H1 (cell line): ENCODE measurements at regions not wholly inside any gene's neighbourhood (a gene's known extent, or its start where the extent isn't known, plus 50 kb on each side); places are given as distances from the start of the nearest gene placed in this dataset.

ENCODE experiments used
- CTCF ChIA-PET: fragments of 300-600 bp; sonication (Branson Sonifier 250); formaldehyde crosslinking; loops from one replicate; lab custom pipeline; 2021; ENCODE audit not compliant: partially characterized antibody; lab: Charles Lee
- POLR2A ChIA-PET: fragments of 300-600 bp; sonication (Branson Sonifier 250); formaldehyde crosslinking; loops from one replicate; lab custom pipeline; 2021; ENCODE audit warnings: inconsistent platforms; ENCODE audit not compliant: partially characterized antibody; lab: Charles Lee
- DNase-seq, 2 experiments: peaks; one replicate each; pipeline versions ENCODE4 v3.0.0 to v3.0.0-alpha.2; 2010 to 2022; ENCODE audit warnings: low spot score in 2 of 2, low read depth in 1 of 2, mixed read lengths in 1 of 2
- FAIRE-seq: peaks from 2 replicates; lab custom pipeline; 2011; peaks lifted over from hg19 to GRCh38; lab: Jason Lieb, UNC
- H2AFZ ChIP-seq: 2 replicates; pipeline ENCODE4 v1.8.1; 2012; ENCODE audit warnings: low read length, inconsistent platforms
- H2AK5ac ChIP-seq: 2 replicates; pipeline ENCODE4 v1.6.1; 2013; ENCODE audit warnings: low read depth, low read length
- H2BK120ac ChIP-seq: replicated peaks from 2 replicates; pipeline ENCODE3; 2013; ENCODE audit warnings: low read depth, low read length, inconsistent platforms
- H2BK12ac ChIP-seq: 2 replicates; pipeline ENCODE4 v1.6.1; 2013; ENCODE audit warnings: low read depth, low read length
- H2BK15ac ChIP-seq: 2 replicates; pipeline ENCODE4 v1.6.1; 2013; ENCODE audit warnings: low read length
- H2BK20ac ChIP-seq: 2 replicates; pipeline ENCODE4 v1.6.1; 2013; ENCODE audit warnings: low read length
- H2BK5ac ChIP-seq: 2 replicates; pipeline ENCODE4 v1.6.1; 2013; ENCODE audit warnings: low read depth, low read length
- H3K14ac ChIP-seq: 2 replicates; pipeline ENCODE4 v1.6.1; 2013; ENCODE audit warnings: inconsistent platforms; ENCODE audit not compliant: insufficient read length
- H3K18ac ChIP-seq: 2 replicates; pipeline ENCODE4 v1.6.1; 2013; ENCODE audit warnings: low read length; ENCODE audit errors: extremely low read depth
- H3K23ac ChIP-seq: 2 replicates; pipeline ENCODE4 v1.6.1; 2013; ENCODE audit warnings: inconsistent platforms; ENCODE audit not compliant: insufficient read length
- H3K23me2 ChIP-seq: 2 replicates; pipeline ENCODE4 v1.6.1; 2013; ENCODE audit warnings: low read depth, low read length
- H3K27ac ChIP-seq: 2 replicates; pipeline ENCODE4 v1.6.1; 2011; ENCODE audit warnings: low read depth, low read length, inconsistent platforms
- H3K27me3 ChIP-seq, 4 experiments: replicated peaks in 1 of 4; 1 replicate in 1 of 4; 2 replicates in 3 of 4; pipeline versions ENCODE4 v1.6.1 to v1.8.1; 2011 to 2013; ENCODE audit warnings: low read length in 3 of 4, mild to moderate bottlenecking in 3 of 4, inconsistent platforms in 2 of 4, mixed read lengths in 2 of 4, moderate library complexity in 1 of 4; ENCODE audit not compliant: control insufficient read depth in 3 of 4, insufficient read depth in 3 of 4; ENCODE audit errors: extremely low read depth in 1 of 4
- H3K36me3 ChIP-seq, 4 experiments: 2 replicates each; pipeline versions ENCODE4 v1.6.1 to v1.8.1; 2011 to 2013; ENCODE audit warnings: mild to moderate bottlenecking in 4 of 4, low read length in 3 of 4, moderate library complexity in 2 of 4, control low read depth in 1 of 4, inconsistent platforms in 1 of 4; ENCODE audit not compliant: insufficient read depth in 4 of 4, control insufficient read depth in 2 of 4
- H3K4ac ChIP-seq: replicated peaks from 2 replicates; pipeline ENCODE3; 2013; ENCODE audit warnings: low read length, low read depth, mixed read lengths, inconsistent platforms; ENCODE audit not compliant: insufficient read length
- H3K4me1 ChIP-seq, 4 experiments: replicated peaks in 1 of 4; 1 replicate in 1 of 4; 2 replicates in 3 of 4; pipeline versions ENCODE4 v1.6.1 to v1.8.1; 2011 to 2013; ENCODE audit warnings: low read length in 3 of 4, inconsistent platforms in 2 of 4, mixed read lengths in 1 of 4; ENCODE audit not compliant: insufficient read depth in 4 of 4, control insufficient read depth in 3 of 4
- H3K4me2 ChIP-seq, 2 experiments: 2 replicates each; pipeline versions ENCODE4 v1.6.1 to v1.8.1; 2011 to 2013; ENCODE audit warnings: low read depth in 2 of 2, low read length in 2 of 2, control low read depth in 1 of 2, inconsistent platforms in 1 of 2, mild to moderate bottlenecking in 1 of 2; ENCODE audit not compliant: insufficient read depth in 1 of 2
- H3K4me3 ChIP-seq, 4 experiments: fragments of 200-600, 300-600 bp in 1 of 4; sonication (generic), shearing (Covaris generic), sonication (Bioruptor Twin) in 1 of 4; 2 replicates each; pipeline versions ENCODE4 v1.5.1 to v1.8.1; 2011 to 2016; ENCODE audit warnings: low read length in 4 of 4, low read depth in 3 of 4, control low read depth in 2 of 4, inconsistent platforms in 2 of 4, mild to moderate bottlenecking in 2 of 4, mixed read lengths in 1 of 4, moderate library complexity in 1 of 4; ENCODE audit not compliant: insufficient read depth in 2 of 4; ENCODE audit errors: extremely low read depth in 1 of 4
- H3K56ac ChIP-seq: replicated peaks from 2 replicates; pipeline ENCODE3; 2013; ENCODE audit warnings: low read depth, mild to moderate bottlenecking, mixed read lengths, low read length, inconsistent platforms; ENCODE audit not compliant: insufficient read length
- H3K79me1 ChIP-seq: 2 replicates; pipeline ENCODE4 v1.6.1; 2013; ENCODE audit warnings: low read depth, low read length, control low read depth
- H3K79me2 ChIP-seq, 2 experiments: 2 replicates each; pipeline versions ENCODE4 v1.6.1 to v1.8.1; 2012 to 2013; ENCODE audit warnings: low read length in 2 of 2, mild to moderate bottlenecking in 2 of 2, inconsistent platforms in 1 of 2; ENCODE audit not compliant: insufficient read depth in 2 of 2, control insufficient read depth in 1 of 2
- H3K9ac ChIP-seq, 4 experiments: replicated peaks in 1 of 4; 1 replicate in 1 of 4; 2 replicates in 3 of 4; pipeline versions ENCODE4 v1.6.1 to v1.8.1; 2011 to 2013; ENCODE audit warnings: low read depth in 3 of 4, low read length in 3 of 4, control low read depth in 2 of 4, mild to moderate bottlenecking in 2 of 4, moderate library complexity in 2 of 4, inconsistent platforms in 1 of 4; ENCODE audit errors: extremely low read depth in 1 of 4
- H3K9me3 ChIP-seq, 2 experiments: 2 replicates each; pipeline versions ENCODE4 v1.6.1 to v1.8.1; 2012 to 2013; ENCODE audit warnings: mild to moderate bottlenecking in 2 of 2, moderate library complexity in 2 of 2, control low read depth in 1 of 2, inconsistent platforms in 1 of 2, low read depth in 1 of 2, low read length in 1 of 2, mixed read lengths in 1 of 2; ENCODE audit not compliant: insufficient read depth in 2 of 2
- H4K20me1 ChIP-seq, 2 experiments: replicated peaks in 1 of 2; 2 replicates each; pipeline versions ENCODE3 to v1.8.1; 2011 to 2013; ENCODE audit warnings: inconsistent platforms in 2 of 2, low read length in 2 of 2, mild to moderate bottlenecking in 1 of 2; ENCODE audit not compliant: insufficient read depth in 2 of 2, control insufficient read depth in 1 of 2
- H4K5ac ChIP-seq: 2 replicates; pipeline ENCODE4 v1.6.1; 2013; ENCODE audit warnings: low read length, low read depth, mixed read lengths, inconsistent platforms; ENCODE audit not compliant: insufficient read length
- H4K8ac ChIP-seq: 2 replicates; pipeline ENCODE4 v1.8.0; 2013; ENCODE audit warnings: mild to moderate bottlenecking, moderate library complexity, low read length, inconsistent platforms; ENCODE audit not compliant: insufficient read depth; ENCODE audit errors: extremely low read depth
- H4K91ac ChIP-seq: replicated peaks from 2 replicates; pipeline ENCODE3; 2013; ENCODE audit warnings: low read length, mixed read lengths, inconsistent platforms; ENCODE audit not compliant: insufficient read length
- ATF3 ChIP-seq: IDR thresholded peaks from 2 replicates; pipeline ENCODE4 v1.6.1; 2011; ENCODE audit warnings: low read depth, mild to moderate bottlenecking, low read length; ENCODE audit not compliant: insufficient read depth
- BACH1 ChIP-seq: IDR thresholded peaks from 2 replicates; pipeline ENCODE4 v1.6.1; 2012; ENCODE audit warnings: low read length, improper control_type of control experiment
- CEBPB ChIP-seq: IDR thresholded peaks from 2 replicates; pipeline ENCODE4 v1.6.1; 2012; ENCODE audit warnings: low read depth, low read length
- CHD2 ChIP-seq: IDR thresholded peaks from 2 replicates; pipeline ENCODE4 v1.6.1; 2012; ENCODE audit warnings: low read length, improper control_type of control experiment
- CTBP2 ChIP-seq: IDR thresholded peaks from 2 replicates; pipeline ENCODE4 v1.7.0; 2011; ENCODE audit warnings: borderline replicate concordance, mild to moderate bottlenecking, moderate library complexity, mixed read lengths, low read length; ENCODE audit not compliant: insufficient read depth, insufficient read length
- HDAC6 ChIP-seq: IDR thresholded peaks from one replicate; pipeline ENCODE4 v1.7.1; 2012; ENCODE audit warnings: low read depth, mild to moderate bottlenecking, inconsistent platforms, low read length, moderate library complexity
- POLR2AphosphoS5 ChIP-seq: IDR thresholded peaks from 2 replicates; pipeline ENCODE4 v1.6.1; 2011; ENCODE audit warnings: low read depth, low read length
- RAD21 ChIP-seq, 2 experiments: IDR thresholded peaks in 1 of 2; conservative IDR thresholded peaks in 1 of 2; 2 replicates each; pipeline ENCODE4 v1.6.1; 2011; ENCODE audit warnings: low read depth in 2 of 2, low read length in 2 of 2, improper control_type of control experiment in 1 of 2, inconsistent platforms in 1 of 2, mild to moderate bottlenecking in 1 of 2, moderate library complexity in 1 of 2
- SIX5 ChIP-seq: IDR thresholded peaks from 2 replicates; pipeline ENCODE4 v1.6.1; 2011; ENCODE audit warnings: mild to moderate bottlenecking, low read depth, low read length
- SP1 ChIP-seq: IDR thresholded peaks from 2 replicates; pipeline ENCODE4 v1.6.1; 2011; ENCODE audit warnings: low read depth, low read length
- SP4 ChIP-seq: IDR thresholded peaks from 2 replicates; pipeline ENCODE4 v1.6.1; 2012; ENCODE audit warnings: low read length, inconsistent platforms
- TCF12 ChIP-seq: IDR thresholded peaks from 2 replicates; pipeline ENCODE4 v1.6.1; 2011; ENCODE audit warnings: low read depth, mild to moderate bottlenecking, low read length
- WGBS, 2 experiments: shearing (Covaris generic) in 1 of 2; methylation state at CpG; one replicate each; pipeline versions ENCODE4 v1.1.6 to v1.1.7; 2013 to 2015; ENCODE audit warnings: low lambda C conversion rate in 2 of 2, mixed read lengths in 2 of 2, inconsistent platforms in 1 of 2, low coverage in 1 of 2, missing lambda C conversion rate in 1 of 2; ENCODE audit not compliant: insufficient replicate concordance in 2 of 2, insufficient coverage in 1 of 2, insufficient read length in 1 of 2; ENCODE audit errors: extremely low coverage in 1 of 2, missing lambda C conversion rate in 1 of 2; 5-methylcytosine and 5-hydroxymethylcytosine counted together

- no peaks in the 10 kb centered on the region for H3K9me3 ChIP-seq
- H3K27ac ChIP-seq, result no peak overlapping the region
- no peak overlapping the region for H3K56ac ChIP-seq
- CTCF ChIA-PET, result no interaction called here
- H3K36me3 ChIP-seq, result no peaks in the 10 kb centered on the region
- H3K79me2 ChIP-seq, result no peaks in the 10 kb centered on the region
- no peak overlapping the region for H2AK5ac ChIP-seq
- no peak overlapping the region for H3K14ac ChIP-seq
- no peak for DNase-seq
- H3K79me1 ChIP-seq, result no peaks in the 10 kb centered on the region
- no peaks in the 10 kb centered on the region for H3K27me3 ChIP-seq
- no peak overlapping the region for H4K8ac ChIP-seq
- no peak overlapping the region for H3K4me2 ChIP-seq
- WGBS, 2 experiments, result 89% methylated on average over 1 of the region's 1 CpG; no CpG with 5 or more reads in 1 of the 2 experiments
- no peak overlapping the region for H3K18ac ChIP-seq
- H4K5ac ChIP-seq, result no peak overlapping the region
- no peak overlapping the region for H2BK5ac ChIP-seq
- H4K20me1 ChIP-seq, result no peaks in the 10 kb centered on the region
- TF ChIP-seq TCF12 (no peak), HDAC6 (no peak), CEBPB (no peak), BACH1 (no peak), SP1 (no peak), SIX5 (no peak), POLR2AphosphoS5 (no peak), ATF3 (no peak), SP4 (no peak), CTBP2 (no peak), RAD21 (IDR thresholded peaks at IDR 0.05 in 1 of 2, conservative IDR thresholded peaks at IDR 0.05 in 1 of 2; ENCODE audit: low read depth in 2 of 2, low read length in 2 of 2) (no peak), CHD2 (no peak)
- no peak overlapping the region for H3K4me3 ChIP-seq
- no peak overlapping the region for H2AFZ ChIP-seq
- H3K23ac ChIP-seq, result no peak overlapping the region
- no peak overlapping the region for H3K9ac ChIP-seq
- no peak overlapping the region for H3K4ac ChIP-seq
- no peak for FAIRE-seq
- H4K91ac ChIP-seq, result no peak overlapping the region
- no peak overlapping the region for H2BK20ac ChIP-seq
- no peaks in the 10 kb centered on the region for H3K4me1 ChIP-seq
- no peak overlapping the region for H2BK12ac ChIP-seq
- POLR2A ChIA-PET, result no interaction called here
- H2BK15ac ChIP-seq, result no peak overlapping the region
- no peak overlapping the region for H2BK120ac ChIP-seq
- H3K23me2 ChIP-seq, result peaks cover 2% of the 10 kb centered on the region; the same call in 1 of the 2 replicates
Measured at GRCh38 chr5:174947548-174947947, 223.2 kb downstream of the MSX2 start.
